Heart left ventricle (tissue), 16 donors: ENCODE measurements at regions not wholly inside any gene's neighbourhood (a gene's known extent, or its start where the extent isn't known, plus 50 kb on each side); places are given as distances from the start of the nearest gene placed in this dataset.

Experiments used
- ATAC-seq, 4 donors: fragments of 200-7000 bp; cut with Tn5 transposase; one replicate each; pipeline ENCODE4 v1.9.1; 2020 to 2022; ENCODE audit warnings: moderate library complexity in 4 of 4, mild to moderate bottlenecking in 3 of 4, moderate number of reproducible peaks in 1 of 4
- DNase-seq, 5 donors: peaks; one replicate each; pipeline ENCODE4 v3.0.0-alpha.2; 2020
- H3K27ac ChIP-seq, 12 donors: fragments of 200-600 bp; sonication (generic) in 4 of 12; one replicate each; pipeline versions ENCODE4 v1.5.0 to v1.8.0; 2016 to 2022; ENCODE audit warnings: mild to moderate bottlenecking in 2 of 12
- H3K27me3 ChIP-seq, 9 donors: fragments of 200-600 bp; sonication (generic) in 2 of 9; one replicate each; pipeline versions ENCODE4 v1.5.1 to v1.8.0; 2016 to 2022; ENCODE audit warnings: mild to moderate bottlenecking in 3 of 9
- H3K36me3 ChIP-seq, 9 donors: fragments of 200-600 bp; sonication (generic) in 2 of 9; one replicate each; pipeline versions ENCODE4 v1.5.0 to v1.8.0; 2018 to 2022; ENCODE audit warnings: mild to moderate bottlenecking in 2 of 9
- H3K4me1 ChIP-seq, 12 donors: fragments of 200-600 bp; sonication (generic) in 4 of 12; one replicate each; pipeline versions ENCODE4 v1.5.0 to v1.8.0; 2016 to 2022; ENCODE audit warnings: mild to moderate bottlenecking in 3 of 12
- H3K4me3 ChIP-seq, 12 donors: fragments of 200-600 bp; sonication (generic) in 4 of 12; one replicate each; pipeline versions ENCODE4 v1.5.0 to v1.8.0; 2017 to 2022; ENCODE audit warnings: mild to moderate bottlenecking in 9 of 12, moderate library complexity in 4 of 12
- H3K9me3 ChIP-seq, 12 donors: fragments of 200-600 bp; sonication (generic) in 4 of 12; one replicate each; pipeline versions ENCODE4 v1.5.0 to v1.8.0; 2016 to 2022; ENCODE audit warnings: mild to moderate bottlenecking in 1 of 12
- POLR2A ChIP-seq, 2 donors: fragments of 450-650 bp; IDR thresholded peaks; one replicate each; pipeline ENCODE4 v1.6.1; 2017; ENCODE audit warnings: antibody characterized with exemption in 2 of 2, mild to moderate bottlenecking in 2 of 2, moderate library complexity in 2 of 2
- WGBS, 4 donors: extraction: QIAGEN DNeasy Blood & Tissue Kit in 2 of 4; methylation state at CpG; one replicate each; pipeline versions ENCODE4 v1.1.5 to v1.1.7; 2013 to 2018; 5-methylcytosine and 5-hydroxymethylcytosine counted together
- intact Hi-C, 10 donors: fragments of 100-400 bp; cut with DNase I; formaldehyde crosslinking; loops; one replicate each; pipeline versions ENCODE4 v1.11.1 to v1.14.2; 2022
- TF ChIP-seq, protein P1 (sequence below), 12 donors: fragments of 200-600 bp; sonication (generic) in 4 of 12; IDR thresholded peaks; one replicate each; pipeline versions ENCODE4 v1.5.0 to v1.8.0; 2018 to 2022; ENCODE audit warnings: antibody characterized with exemption in 12 of 12, mild to moderate bottlenecking in 5 of 12
- donor health status: ischemic (EF 13 %, LVEDD 7.1; RV severe dilation, severe dysfunction).
- donor health status: healthy with polysubstance abuse.
- donor health status: DM: no; HTN: yes; CAD: no.
- donor health status: DM: no; HTN: no; CAD: no.
- donor health status: ischemic (EF 25% LVEDD 6.9; RV normal size, moderate dysfunction).
- donor health status: ischemic (EF 25% LVEDD 5.7; RV mildly dilated, moderate dysfunction).
- donor health status: healthy.
- donor health status: DM: yes; HTN: yes; CAD: no.
- donor health status: ischemic (EF 35%, LVEDD 5.7; RV mildly dilated, moderate dysfunction).
- donor health status: nonischemic (EF 11% LVEDD 7.7; RV severe dilation, severe dysfunction).
- donor health status: DM: yes; HTN: yes; CAD: no.
- donor health status: PGD.
- donor health status: ischemic (EF 29% LVEDD 5.4; RV normal size, mild dysfunction).
- donor health status: nonischemic (EF 23%, LVEDD 6.1; RV moderate dilation, normal function).

DNA sequence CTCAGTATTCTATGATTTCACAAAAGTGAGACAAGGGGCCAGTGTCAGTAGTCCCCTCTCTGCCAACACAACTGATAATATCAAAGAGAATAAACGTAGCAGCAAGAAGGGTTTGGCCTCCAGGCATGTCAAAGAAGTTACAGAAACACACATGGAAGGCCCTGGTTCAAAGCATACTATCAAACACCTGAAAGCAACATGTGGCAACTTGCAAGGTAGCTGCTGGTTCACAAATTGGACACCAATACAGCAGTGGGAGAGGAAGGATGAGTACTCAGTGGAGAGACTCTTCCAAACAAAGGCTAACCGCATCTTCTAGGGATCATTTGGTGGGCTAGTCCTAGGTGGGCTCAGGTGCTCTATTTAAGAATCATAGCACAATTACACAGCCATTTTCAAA, 74.9 kb upstream of the MAOA start:
- Histone ChIP-seq H3K27me3 (peaks cover 0 to 22% (median 0%) of the 10 kb centered on the region in 9 donors), H3K9me3 (no peaks in the 10 kb centered on the region), H3K36me3 (no peaks in the 10 kb centered on the region), H3K27ac (no peak overlapping the region), H3K4me3 (no peak overlapping the region), H3K4me1 (no peaks in the 10 kb centered on the region)
- TF ChIP-seq, protein P1, sequence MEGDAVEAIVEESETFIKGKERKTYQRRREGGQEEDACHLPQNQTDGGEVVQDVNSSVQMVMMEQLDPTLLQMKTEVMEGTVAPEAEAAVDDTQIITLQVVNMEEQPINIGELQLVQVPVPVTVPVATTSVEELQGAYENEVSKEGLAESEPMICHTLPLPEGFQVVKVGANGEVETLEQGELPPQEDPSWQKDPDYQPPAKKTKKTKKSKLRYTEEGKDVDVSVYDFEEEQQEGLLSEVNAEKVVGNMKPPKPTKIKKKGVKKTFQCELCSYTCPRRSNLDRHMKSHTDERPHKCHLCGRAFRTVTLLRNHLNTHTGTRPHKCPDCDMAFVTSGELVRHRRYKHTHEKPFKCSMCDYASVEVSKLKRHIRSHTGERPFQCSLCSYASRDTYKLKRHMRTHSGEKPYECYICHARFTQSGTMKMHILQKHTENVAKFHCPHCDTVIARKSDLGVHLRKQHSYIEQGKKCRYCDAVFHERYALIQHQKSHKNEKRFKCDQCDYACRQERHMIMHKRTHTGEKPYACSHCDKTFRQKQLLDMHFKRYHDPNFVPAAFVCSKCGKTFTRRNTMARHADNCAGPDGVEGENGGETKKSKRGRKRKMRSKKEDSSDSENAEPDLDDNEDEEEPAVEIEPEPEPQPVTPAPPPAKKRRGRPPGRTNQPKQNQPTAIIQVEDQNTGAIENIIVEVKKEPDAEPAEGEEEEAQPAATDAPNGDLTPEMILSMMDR (IDR thresholded peaks at IDR 0.05): no peak
- TF ChIP-seq POLR2A (IDR thresholded peaks at IDR 0.05): no peak
- no peak for DNase-seq
- intact Hi-C loops: no loop called here
- 72 to 81% (median 76%) methylated on average over 2 of the region's 2 CpGs for WGBS, 4 donors
- no peak for ATAC-seq

DNA sequence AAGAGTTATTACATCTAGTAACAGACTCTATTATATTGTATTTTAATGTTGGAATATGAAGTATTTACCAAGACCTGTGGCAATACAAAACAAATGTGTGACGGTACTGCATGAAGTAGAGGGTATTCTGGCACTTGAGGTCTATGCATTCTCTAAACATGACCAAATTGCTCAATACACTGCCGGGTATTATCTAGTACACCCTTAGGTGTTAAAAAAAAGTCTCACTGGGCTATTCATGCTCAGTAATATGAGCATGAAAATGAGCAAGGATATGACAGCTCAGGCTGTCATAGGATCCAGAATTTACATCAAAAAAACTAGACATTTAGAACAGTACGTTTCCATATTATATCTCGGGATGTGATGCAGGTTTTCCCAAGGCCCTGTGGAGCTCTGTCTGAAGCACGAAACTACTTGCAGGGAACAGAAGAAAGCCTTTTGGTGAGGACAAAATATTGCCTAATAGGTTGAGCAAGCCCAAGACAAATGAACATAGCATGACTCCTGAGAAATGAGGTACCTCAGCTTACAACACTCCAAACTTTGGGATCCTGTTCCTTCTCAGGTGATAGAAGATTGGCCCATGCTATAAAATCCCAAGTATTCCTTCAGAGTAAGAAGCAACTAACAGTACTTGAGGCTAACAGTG, 74.1 kb upstream of the MAOA start:
- H3K4me1 ChIP-seq: no peaks in the 10 kb centered on the region
- intact Hi-C loops: no loop called here
- 76 to 85% (median 80%) methylated on average over 5 of the region's 5 CpGs for WGBS, 4 donors
- H3K36me3 ChIP-seq: no peaks in the 10 kb centered on the region
- ATAC-seq (no peak), DNase-seq (no peak)
- H3K4me3 ChIP-seq: no peak overlapping the region
- H3K9me3 ChIP-seq: no peaks in the 10 kb centered on the region
- no peak overlapping the region for H3K27ac ChIP-seq
- peaks cover 0 to 18% (median 0%) of the 10 kb centered on the region in 9 donors for H3K27me3 ChIP-seq
- TF ChIP-seq, protein P1 (IDR thresholded peaks at IDR 0.05): no peak
- no peak for TF ChIP-seq POLR2A (IDR thresholded peaks at IDR 0.05)

DNA sequence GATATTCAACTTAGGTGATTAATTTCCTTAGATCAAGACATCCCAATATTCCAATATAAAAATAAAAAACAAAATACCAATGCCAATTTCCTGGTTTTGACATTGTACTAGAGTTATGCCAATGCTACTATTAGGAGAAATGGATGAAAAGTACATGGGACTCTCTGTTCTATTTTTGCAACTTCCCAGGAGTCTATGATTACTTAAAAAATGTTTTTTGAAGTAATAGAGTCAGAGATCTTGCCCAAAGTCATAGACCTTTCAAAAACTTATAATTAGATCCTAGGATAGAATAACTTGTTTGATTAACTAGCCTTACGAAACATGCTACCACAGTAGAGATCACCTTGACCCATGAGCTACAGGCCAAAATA, 73.6 kb upstream of the MAOA start:
- 93 to 100% (median 97%) methylated on average over 1 of the region's 1 CpG for WGBS, 4 donors
- no peak for ATAC-seq
- TF ChIP-seq, protein P1 (IDR thresholded peaks at IDR 0.05): no peak
- TF ChIP-seq POLR2A (IDR thresholded peaks at IDR 0.05): no peak

DNA sequence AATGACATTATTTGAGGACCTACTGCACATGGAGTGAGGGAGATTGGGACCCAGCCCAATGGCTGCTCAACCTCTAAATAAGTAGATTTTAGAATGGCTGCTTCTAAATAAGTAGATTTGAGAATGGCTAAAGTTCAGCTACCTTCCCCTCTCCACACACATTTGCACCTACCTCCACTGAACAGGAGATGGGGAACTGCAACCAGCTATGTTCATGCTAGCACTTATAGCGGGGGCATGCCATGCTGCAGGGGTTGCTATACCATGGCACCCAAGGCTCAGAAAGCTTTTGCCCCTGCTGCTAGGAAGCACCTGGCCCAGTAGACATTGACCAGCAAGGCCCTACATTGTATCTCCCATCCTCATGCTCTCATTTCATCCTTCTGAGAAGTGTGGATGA, 70.2 kb upstream of the MAOA start:
- H3K4me1 ChIP-seq: peaks cover 0 to 9% (median 0%) of the 10 kb centered on the region in 12 donors
- TF ChIP-seq, protein P1 (IDR thresholded peaks at IDR 0.05): no peak
- no peaks in the 10 kb centered on the region for H3K27me3 ChIP-seq
- no peaks in the 10 kb centered on the region for H3K36me3 ChIP-seq
- ATAC-seq (no peak), DNase-seq (no peak)
- H3K9me3 ChIP-seq: no peaks in the 10 kb centered on the region
- no peak overlapping the region for H3K27ac ChIP-seq
- H3K4me3 ChIP-seq: no peak overlapping the region
- intact Hi-C loops: no loop called here
- WGBS, 4 donors: 77 to 100% (median 95%) methylated on average over 1 of the region's 1 CpG

More for the DNA sequence above, 73.6 kb upstream of the MAOA start:
- Histone ChIP-seq H3K4me1 (no peaks in the 10 kb centered on the region), H3K4me3 (no peak overlapping the region), H3K27ac (no peak overlapping the region), H3K27me3 (peaks cover 0 to 18% (median 0%) of the 10 kb centered on the region in 9 donors), H3K36me3 (no peaks in the 10 kb centered on the region), H3K9me3 (no peaks in the 10 kb centered on the region)
- DNase-seq: no peak
- intact Hi-C loops: no loop called here
